ENCODE measurements at regions not wholly inside any gene's neighbourhood (a gene's known extent, or its start where the extent isn't known, plus 50 kb on each side); places are given as distances from the start of the nearest gene placed in this dataset.
"Not testable (repeated sequence)": the region's sequence is repeated elsewhere in the genome, so short reads cannot be mapped to it uniquely, and the experiment has no call there.

DNA sequence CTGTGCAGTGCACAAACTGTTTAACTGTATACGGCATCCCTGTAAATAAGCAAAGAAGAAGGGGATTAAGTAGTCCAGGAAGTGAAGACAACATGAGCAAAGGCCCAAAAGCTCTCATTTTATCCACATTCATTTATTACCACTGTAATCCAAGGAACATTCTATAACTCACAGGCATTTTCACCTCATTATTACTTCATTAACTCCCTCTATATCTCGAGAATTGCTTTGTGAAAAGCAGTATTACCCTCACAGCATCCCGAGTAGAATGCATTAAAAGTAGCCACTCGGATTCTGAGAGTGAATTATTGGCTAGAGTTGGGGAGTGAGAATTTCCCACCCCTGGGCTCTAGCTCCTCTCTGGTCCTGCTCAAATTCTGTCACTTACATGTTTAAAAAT is 51.0 kb upstream of the CHCHD3 start:
- TF ChIP-seq GATA1 (IDR thresholded peaks at IDR 0.05; ENCODE audit: low read depth, low read length): no peak
- TF ChIP-seq POLR2A (IDR thresholded peaks at IDR 0.05; ENCODE audit: low read length): no peak
- DNase-seq: no peak

DNA sequence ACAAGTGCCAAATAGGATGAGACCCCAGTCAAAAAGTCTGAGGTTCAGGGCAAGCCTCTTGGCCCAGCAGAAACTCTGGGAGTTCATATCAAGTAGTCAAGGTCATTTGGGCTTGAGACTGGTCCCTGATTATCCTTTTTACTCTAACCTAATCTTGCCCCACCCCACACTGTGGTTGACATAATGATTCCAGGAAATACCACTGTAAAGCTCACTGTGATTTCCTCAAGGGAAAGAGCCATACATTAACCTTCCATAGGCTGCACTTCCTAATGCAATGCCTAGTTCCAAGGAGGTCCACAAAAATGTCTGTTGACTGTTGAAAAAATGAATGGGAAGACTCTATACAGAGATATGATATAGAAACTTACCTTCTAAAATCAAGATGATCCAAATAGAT is 52.9 kb upstream of the CHCHD3 start:
- TF ChIP-seq GATA1 (IDR thresholded peaks at IDR 0.05; ENCODE audit: low read depth, low read length) (no peak), POLR2A (IDR thresholded peaks at IDR 0.05; ENCODE audit: low read length) (no peak)
- DNase-seq: no peak

DNA sequence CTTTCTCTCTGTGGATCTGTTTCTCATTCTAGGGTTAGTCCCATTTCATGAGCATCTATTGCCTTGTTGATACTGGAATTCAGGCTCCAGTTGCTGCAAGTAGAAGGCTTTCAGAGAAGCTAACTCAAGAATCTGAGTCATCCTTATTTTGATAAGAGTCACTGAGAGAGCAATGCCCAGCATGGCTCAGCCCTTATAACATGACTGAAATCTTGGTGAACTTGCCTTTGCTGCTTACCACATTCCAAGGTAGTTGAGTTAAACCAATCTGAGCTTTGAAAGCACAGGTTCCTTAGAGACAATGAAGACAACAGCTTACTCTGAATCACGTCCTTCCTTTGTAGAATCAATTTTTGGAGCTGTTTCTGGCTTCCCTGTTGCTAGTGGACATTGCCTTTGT is 53.6 kb upstream of the CHCHD3 start:
- DNase-seq: no peak
- no peak for TF ChIP-seq POLR2A (IDR thresholded peaks at IDR 0.05; ENCODE audit: low read length)
- TF ChIP-seq GATA1 (IDR thresholded peaks at IDR 0.05; ENCODE audit: low read depth, low read length): no peak

DNA sequence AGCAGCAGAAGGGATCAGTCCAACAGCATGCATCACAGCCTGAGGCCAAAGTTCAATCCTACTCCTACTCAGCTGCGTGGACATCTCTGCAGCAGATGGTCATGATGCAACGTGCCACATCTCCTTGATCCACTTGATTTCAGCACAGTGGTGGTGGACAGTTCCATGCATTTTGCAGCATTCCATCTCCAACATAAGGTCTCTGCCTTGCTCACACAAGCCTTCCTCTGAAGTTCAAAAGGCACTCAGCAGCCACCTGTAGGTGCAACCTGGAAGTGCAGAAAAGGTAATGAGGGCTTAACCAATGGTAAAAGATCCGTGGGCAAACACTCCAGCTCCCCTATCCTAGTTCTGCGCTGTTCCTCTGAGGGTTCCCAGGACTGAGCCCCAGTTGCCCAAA is 57.5 kb upstream of the CHCHD3 start:
- TF ChIP-seq GATA1 (IDR thresholded peaks at IDR 0.05; ENCODE audit: low read depth, low read length): no peak
- TF ChIP-seq POLR2A (IDR thresholded peaks at IDR 0.05; ENCODE audit: low read length): no peak

DNA sequence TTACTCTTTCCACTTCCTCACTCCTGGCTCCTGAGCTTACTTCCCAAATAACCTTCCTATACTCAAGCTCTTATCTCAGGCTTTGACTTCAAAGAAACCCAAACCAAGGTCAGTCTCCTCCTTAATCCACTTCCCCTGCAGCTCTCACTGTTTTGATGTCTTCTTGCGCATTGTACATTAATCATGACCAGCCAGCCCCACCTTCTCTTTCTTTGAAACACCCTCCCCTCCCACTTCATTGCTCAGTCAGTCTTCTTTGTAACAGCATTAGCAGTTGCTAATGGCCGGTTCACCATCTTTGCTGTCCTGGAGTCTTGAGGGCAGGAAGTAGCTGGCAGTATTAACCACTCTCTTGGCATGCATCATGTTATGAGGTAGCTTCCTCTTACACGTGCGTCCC is 57.9 kb upstream of the CHCHD3 start:
- no peak for DNase-seq
- TF ChIP-seq GATA1 (IDR thresholded peaks at IDR 0.05; ENCODE audit: low read depth, low read length): no peak
- no peak for TF ChIP-seq POLR2A (IDR thresholded peaks at IDR 0.05; ENCODE audit: low read length)

More for the DNA sequence above, 57.5 kb upstream of the CHCHD3 start:
- peak; percentile 20 to 31 for DNase-seq

DNA sequence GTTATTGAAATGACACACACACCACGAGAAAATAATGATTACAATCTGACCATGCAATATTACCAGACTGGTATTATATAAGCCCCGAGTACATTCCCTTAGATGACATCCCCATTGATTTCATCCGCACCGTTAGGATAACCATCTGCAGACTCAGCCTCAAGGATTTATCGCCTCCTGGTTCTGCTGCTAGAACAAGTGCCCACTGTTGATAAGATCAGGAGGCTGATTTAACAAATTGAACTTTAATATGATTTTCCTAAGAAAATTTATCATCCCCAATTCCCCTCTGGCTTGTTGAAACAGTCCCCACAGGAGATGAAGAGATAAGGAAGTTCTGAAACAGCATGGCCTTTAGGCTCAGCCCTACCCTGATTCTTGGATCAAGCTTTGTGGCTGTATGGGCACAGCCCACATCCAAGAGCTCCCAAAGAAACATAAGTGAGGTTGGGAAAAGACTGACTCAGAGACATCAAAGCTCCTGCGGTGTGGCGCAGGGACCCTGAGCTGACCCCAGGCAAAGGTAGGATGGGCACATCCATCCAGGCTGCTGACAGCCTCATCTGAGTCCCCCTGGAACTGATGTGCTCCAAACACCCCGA is 59.2 kb upstream of the CHCHD3 start:
- no peak for TF ChIP-seq POLR2A (IDR thresholded peaks at IDR 0.05; ENCODE audit: low read length)
- TF ChIP-seq GATA1 (IDR thresholded peaks at IDR 0.05; ENCODE audit: low read depth, low read length): no peak
- no peak for DNase-seq

DNA sequence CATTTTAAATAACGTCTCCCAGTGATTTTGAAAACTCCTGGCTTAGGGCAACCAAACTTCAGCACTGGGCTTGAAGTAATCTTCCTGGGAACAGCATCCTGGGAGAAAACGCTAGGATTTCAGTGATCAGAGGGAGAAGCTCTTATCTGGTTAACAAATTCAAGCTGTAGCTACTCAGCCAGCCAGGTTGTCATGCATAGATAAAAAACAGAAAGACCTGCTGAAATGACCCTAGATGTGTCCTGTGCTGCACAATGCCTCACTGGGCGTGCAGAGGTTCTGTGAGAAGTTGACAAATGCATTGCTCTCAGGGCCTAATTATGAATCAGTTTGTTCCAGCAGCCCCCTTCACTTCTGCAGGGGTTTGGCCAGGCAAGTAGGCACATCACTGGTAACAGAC is 68.9 kb upstream of the CHCHD3 start:
- DNase-seq: no peak
- no peak for TF ChIP-seq GATA1 (IDR thresholded peaks at IDR 0.05; ENCODE audit: low read depth, low read length)
- no peak for TF ChIP-seq POLR2A (IDR thresholded peaks at IDR 0.05; ENCODE audit: low read length)

DNA sequence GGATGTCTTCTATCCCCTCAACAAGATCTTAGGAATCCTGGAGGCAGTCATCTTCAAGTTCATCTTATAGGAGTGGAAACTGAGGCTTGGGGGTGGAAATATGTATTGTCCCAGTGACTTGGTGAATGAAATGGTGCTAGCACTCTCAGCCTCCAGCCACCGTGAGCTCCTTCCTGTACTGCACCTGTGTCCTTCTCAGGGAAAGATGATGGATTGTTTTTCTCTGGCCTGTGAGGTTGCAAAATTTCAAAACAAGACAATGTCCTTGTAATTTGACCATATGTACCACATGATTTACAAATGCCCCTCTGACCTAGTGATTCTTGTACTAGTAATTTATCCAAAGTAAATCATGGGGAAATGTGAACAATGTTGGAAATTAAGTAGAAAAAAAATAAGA is 71.0 kb upstream of the CHCHD3 start:
- no peak for DNase-seq
- TF ChIP-seq POLR2A (IDR thresholded peaks at IDR 0.05; ENCODE audit: low read length) (no peak), GATA1 (IDR thresholded peaks at IDR 0.05; ENCODE audit: low read depth, low read length) (no peak)

DNA sequence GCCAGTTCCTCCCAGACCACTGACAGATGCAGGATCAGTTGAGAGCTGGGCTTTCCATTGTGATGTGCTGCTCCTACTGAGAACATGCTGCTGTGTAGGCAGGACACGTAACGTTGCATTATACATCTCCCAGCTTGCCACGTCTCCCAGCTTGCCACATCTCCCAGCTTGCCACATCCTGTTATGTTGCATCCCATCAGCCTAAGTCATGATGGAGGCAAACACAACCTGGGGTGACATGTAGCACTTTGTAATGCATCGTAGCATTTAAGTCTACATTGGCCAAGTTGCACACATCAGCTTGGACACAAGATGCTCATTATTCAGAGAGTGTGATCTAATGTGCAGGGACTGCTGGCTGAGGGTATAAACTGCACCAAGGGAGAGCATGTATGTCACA is 73.3 kb upstream of the CHCHD3 start:
- TF ChIP-seq POLR2A (IDR thresholded peaks at IDR 0.05; ENCODE audit: low read length) (no peak), GATA1 (IDR thresholded peaks at IDR 0.05; ENCODE audit: low read depth, low read length) (no peak)
- no peak for DNase-seq

DNA sequence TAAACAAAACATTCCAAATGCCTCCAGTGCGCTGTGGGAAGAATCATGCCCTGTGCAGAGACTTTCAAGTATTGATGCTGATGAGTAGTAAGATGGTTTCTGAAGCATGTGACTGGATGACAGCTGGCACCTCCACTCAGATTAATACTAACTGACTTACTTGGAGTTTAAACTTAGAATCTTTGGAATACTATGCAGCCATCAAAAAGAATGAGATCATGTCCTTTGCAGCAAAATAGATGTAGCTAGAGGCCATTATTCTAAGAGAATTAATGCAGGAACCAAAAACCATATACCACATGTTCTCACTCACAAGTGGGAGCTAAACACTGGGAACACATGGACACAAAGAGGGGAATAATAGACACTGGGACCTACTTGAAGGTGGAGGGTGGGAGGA is 73.8 kb upstream of the CHCHD3 start:
- DNase-seq: no peak
- TF ChIP-seq GATA1 (IDR thresholded peaks at IDR 0.05; ENCODE audit: low read depth, low read length): no peak
- no peak for TF ChIP-seq POLR2A (IDR thresholded peaks at IDR 0.05; ENCODE audit: low read length)

DNA sequence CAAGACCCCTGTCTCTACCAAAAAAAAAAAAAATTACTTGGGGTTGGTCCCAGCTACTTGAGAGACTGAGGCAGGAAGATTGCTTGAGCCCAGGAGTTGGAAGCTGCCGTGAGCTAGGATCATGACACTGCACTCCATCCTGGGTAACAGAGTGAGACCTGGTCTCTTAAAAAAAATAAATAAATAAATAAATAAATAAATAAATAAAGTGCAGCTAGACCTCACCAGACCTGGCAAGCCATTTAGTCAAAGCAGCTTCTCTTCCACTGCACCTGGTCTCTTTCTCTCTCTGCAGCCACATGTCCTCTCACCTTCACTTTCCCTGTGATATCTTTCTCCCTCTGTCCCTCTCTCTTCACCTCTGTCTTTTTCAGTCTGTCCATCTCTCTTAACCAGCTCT is 75.2 kb upstream of the CHCHD3 start:
- no peak for DNase-seq
- TF ChIP-seq POLR2A (IDR thresholded peaks at IDR 0.05; ENCODE audit: low read length): no peak
- no peak for TF ChIP-seq GATA1 (IDR thresholded peaks at IDR 0.05; ENCODE audit: low read depth, low read length)

DNA sequence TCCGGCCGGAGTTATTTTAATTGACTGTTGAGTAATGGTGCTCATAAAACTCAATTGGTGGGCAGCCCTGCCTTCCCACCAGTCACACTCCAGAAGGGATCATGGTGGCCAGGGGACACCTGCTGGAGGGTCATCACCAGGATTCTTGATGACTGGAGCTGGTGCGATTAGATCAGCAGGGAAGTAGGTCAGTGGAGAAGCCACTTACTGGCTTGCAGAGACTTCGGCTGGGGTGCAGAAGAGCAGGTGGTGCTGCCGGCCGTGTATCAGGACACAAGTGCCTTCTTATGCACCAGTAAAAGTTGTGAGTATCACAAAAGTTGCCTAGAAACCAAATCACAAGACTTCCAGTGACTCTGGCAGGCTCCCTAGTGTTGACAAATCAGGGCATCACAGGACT is 82.6 kb upstream of the CHCHD3 start:
- no peak for DNase-seq
- no peak for TF ChIP-seq GATA1 (IDR thresholded peaks at IDR 0.05; ENCODE audit: low read depth, low read length)
- TF ChIP-seq POLR2A (IDR thresholded peaks at IDR 0.05; ENCODE audit: low read length): no peak

DNA sequence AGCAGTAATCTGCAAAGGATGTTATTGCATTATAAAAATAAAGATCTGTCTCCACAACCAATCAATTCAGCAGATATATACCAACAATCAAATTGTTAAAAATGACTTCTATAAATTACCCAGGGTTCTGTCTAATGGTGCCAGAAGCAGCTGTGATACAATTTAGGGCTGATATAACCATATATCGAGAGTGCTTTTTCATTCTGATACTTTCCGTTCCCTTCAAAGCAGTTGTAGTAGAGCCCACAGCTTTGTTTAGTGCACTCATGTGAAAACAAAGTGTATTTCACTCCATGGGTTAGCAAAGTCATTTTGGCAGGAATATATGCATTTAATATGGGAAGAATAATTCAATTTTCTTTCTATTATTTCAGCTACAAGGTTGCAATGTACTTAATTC is 83.1 kb upstream of the CHCHD3 start:
- TF ChIP-seq POLR2A (IDR thresholded peaks at IDR 0.05; ENCODE audit: low read length) (no peak), GATA1 (IDR thresholded peaks at IDR 0.05; ENCODE audit: low read depth, low read length) (no peak)
- DNase-seq: no peak

DNA sequence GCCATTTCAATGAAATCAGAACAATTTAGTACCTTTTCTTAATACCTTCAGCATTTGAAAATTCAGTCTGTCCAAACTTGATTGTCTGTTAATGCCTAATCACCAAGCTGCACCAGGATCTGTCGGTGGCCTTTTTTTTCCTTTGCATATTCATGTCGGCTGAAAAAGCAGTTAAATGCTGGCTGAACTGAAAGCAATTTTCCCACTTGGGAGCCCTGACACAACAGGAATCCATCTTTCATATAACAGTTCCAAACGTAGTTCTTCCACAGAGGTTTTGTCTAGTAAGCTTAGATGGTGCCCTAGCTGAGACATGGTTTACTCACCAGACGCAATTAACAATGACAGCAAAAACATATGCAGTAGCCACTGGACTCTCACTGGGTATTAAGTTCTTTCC is 83.6 kb upstream of the CHCHD3 start:
- DNase-seq: no peak

DNA sequence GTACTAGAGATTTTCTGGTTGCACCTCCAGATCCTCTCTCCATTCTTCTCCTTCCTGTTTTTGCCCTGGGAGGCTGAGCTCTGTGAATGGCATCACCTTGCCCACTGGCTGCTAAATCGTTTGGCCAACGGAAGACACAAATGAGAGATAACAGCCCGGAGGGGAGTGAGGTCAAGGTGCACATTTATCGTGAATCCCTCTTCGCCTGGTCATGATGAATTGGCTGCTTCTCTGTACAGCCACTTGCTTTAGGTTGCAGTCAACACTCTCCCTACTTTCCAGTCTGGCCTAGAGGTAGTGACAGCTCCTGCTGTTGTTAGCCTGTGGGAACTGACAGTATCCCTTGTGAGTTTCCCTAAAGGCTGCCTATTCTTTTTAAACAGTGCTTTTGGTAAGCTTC is 85.4 kb upstream of the CHCHD3 start:
- DNase-seq: no peak
- TF ChIP-seq GATA1 (IDR thresholded peaks at IDR 0.05; ENCODE audit: low read depth, low read length) (no peak), POLR2A (IDR thresholded peaks at IDR 0.05; ENCODE audit: low read length) (no peak)

More for the DNA sequence above, 83.6 kb upstream of the CHCHD3 start:
- TF ChIP-seq POLR2A (IDR thresholded peaks at IDR 0.05; ENCODE audit: low read length) (no peak), GATA1 (IDR thresholded peaks at IDR 0.05; ENCODE audit: low read depth, low read length) (no peak)

DNA sequence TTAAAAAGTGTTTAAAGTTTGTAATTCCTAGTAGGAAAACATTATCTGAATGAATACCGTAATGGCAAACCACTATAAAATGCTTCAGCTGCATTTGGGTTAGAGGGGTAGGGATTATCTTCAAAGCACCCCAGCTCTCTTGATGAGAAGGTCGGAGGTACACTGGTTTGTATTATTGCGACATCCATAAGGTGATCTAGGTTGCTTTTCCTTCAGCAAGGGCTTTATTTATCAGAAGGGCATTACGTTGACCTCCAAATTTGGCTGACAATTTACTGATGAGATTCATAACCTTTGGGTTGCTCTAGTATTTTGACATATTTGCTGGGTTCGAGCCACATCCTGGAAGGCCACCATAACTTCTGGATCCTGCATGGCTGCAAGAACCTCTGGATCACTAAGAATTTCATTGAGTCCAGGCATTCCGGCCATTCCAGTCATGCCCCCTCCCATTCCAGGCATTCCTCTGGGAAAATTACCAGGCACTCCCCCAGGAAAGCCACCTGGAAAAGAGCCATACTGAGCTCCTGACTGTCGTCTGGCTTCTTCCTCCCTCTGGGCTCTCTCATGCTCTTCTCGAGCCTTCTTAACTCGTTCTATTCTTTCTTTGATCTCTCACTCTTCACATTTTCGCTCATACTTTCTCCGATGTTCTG is 83.6 kb upstream of the EXOC4 start:
- DNase-seq: not testable (repeated sequence)

DNA sequence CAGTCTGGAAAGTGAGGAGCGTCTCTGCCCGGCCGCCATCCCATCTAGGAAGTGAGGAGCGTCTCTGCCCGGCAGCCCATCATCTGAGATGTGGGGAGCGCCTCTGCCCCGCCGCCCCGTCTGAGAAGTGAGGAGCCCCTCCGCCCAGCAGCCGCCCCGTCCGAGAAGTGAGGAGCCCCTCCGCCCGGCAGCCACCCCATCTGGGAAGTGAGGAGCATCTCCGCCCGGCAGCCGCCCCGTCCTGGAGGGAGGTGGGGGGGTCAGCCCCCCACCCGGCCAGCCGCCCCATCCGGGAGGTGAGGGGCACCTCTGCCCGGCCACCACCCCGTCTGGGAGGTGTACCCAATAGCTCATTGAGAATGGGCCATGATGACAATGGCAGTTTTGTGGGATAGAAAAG is 75.4 kb upstream of the EXOC4 start:
- not testable (repeated sequence) for DNase-seq

Data from erythroblast (primary cell).